Pons (tissue), 1 donor: ENCODE measurements at regions not wholly inside any gene's neighbourhood (a gene's known extent, or its start where the extent isn't known, plus 50 kb on each side); places are given as distances from the start of the nearest gene placed in this dataset.

ENCODE experiments used
- DNase-seq: peaks from one replicate; pipeline ENCODE4 v3.0.0-alpha.2; 2016; ENCODE audit warnings: low spot score

DNA sequence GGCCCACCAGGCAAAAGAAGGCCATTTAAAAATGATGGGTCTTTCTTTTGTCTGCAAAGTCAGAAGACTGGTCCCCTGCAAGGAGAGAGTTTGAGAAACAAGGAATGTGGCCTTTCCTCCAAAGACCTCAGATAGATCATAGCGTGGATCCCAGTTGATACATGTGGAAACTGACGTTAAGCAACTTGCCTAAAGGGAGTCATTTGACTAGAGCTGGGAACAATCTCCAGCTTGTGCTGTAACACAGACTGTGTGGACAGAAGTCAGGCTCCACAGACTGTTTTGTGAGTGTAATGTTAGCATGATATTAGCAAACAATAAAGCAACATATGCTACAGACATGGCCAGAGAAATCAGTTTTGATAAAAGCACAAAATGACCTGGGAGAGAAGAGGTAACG is 140.4 kb upstream of the CITED2 start:
- no peak for DNase-seq

DNA sequence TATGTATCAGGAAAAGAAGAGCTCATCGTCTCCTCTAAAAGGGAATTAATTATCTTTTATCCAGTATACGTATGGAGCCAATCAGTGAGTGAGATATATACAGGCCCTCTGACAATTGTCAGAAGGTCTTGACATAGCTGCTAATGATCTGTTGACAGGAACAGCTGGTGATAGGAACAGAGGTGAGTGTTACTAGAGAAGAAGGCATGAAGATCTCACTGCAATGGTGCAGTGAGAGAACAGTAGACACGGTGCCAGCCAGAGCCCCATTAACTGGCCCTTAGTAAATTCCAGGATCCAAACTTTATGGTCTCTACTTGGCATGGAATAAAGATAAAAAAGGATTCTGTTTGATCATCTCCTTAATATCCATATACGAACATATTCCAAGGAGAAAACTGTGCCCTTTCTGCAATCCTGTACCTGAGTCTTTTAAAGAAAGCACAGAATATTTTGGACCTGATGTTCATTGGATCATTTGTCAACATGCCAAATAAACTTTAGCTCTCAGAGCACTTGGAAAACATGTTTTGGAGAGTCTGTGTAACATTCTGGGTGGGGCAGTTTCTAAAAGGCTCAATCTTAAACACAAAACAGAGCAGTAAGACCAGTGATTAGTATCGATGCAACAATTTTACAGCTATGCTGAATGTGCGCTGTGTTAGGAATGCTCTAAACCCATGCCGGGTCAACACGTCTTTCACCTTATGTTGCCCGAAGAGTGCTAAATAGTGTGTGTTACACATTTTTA is 135.8 kb upstream of the CITED2 start:
- DNase-seq: no peak

DNA sequence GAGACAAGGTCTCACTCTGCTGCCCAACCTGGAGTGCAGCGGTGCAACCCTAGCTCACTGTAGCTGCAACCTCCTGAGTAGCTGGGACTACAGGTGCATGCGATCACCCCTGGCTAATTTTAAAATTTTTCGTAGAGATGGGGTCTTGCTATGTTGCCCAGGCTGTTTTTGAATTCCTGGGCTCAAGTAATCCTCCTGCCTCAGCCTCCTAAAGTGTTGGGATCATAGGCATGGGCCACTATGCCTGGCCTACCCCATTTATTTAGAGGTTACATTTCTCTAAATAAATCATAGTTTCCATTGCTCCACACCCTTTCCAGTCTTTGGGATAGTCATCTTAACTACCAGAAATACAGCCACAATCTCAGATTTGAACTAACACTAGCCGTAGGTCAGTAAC is 134.7 kb upstream of the CITED2 start:
- no peak for DNase-seq

DNA sequence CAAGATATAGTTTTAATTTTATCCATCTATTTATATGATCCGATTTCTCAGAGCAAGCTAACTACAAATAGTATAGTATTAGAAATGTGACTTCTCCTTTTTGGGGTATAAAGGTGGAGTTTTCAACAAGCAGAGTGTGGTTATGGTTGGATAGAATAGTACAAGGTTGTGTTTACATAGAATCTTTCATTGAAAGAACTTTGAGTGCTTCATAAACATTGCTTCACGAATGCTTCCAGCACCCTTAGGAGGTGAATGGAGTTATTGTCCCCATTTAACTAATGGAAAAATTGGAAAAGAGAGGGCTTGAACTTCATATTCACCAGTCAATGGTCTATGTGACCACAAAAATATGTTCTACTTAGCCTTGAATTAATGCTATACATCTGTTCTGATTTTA is 134.1 kb upstream of the CITED2 start:
- no peak for DNase-seq

DNA sequence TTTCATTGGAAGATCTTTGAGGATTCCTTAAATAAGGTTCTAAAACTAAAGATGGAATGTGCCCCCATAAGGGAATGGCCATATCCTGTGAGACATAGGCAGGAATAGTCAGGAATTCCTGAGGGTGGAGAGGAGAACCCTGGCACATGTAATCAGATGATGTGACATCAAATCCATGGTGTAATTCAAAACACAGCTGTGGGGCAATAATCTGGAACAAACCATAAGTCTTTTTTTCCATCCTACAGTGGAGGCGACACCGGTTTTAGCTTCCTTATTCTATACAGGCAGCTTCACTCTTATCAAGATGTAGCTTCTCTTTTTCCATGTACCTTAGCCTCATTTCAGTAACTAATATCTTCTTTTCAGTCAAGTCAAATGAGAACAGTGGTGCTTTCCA is 133.6 kb upstream of the CITED2 start:
- DNase-seq: no peak

DNA sequence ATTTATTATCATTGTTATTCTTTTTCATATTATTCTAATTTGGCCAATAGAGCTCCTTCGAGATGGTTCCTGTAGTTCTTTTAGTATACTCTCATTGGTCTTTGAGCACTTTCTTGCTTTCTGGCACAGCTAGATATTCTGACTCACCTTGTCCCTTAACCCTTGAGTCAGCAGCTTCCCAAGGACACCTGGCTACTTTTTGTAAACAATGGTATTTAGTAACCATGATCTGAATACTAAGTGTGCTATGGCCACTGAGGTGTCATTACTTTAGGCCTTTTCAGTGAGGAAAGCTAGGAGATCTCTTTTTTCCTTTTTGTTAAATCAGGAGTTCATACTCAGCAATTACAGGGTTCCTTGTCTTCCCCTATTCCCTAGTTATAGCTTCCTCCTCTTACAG is 126.5 kb upstream of the CITED2 start:
- no peak for DNase-seq

DNA sequence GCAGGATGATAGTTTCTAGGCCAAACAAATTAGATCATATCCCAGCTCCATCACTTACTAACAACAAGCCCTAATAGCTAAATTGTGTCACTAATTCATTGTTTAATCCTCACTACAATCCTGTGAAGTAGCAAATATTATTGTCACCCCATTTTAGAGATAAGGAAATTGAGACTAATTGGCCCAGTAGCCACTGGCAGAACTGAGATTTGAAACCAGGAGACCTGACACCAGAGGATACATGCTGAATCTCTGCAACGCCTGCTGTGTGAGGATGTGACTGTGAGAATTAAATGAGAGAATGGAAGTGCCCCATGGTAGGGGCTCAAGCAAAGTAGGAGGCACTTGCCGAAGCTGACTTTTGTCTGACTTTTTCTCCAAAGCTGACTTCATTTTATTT is 124.3 kb upstream of the CITED2 start:
- DNase-seq: no peak

DNA sequence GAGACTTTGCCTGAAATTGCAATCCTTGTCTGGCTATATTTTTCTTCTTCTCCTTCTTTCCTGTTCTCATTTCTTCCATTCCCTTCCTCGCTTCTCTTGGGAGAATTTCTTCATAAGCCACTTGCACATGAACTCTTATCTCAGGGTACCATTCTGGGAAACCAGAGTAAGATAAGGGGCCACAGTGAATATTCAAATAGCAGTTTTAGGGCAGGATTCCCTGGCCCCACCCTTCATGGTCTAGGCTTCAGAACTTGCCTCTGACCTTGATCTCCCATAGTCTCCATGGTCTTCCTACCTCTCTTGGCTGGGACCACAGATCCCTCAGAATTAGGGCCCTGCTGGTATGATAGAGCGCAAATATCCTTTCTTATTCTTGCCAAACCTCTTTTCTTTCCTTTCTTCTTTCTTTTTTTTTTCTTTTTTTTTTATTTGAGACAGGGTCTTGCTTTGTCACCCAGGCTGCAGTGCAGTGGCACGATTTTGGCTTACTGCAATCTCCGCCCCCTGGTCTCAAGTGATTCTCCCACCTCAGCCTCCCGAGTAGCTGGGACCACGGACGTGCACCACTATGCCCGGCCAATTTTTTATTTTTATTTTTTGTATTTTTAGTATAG is 123.0 kb upstream of the CITED2 start:
- DNase-seq: no peak

DNA sequence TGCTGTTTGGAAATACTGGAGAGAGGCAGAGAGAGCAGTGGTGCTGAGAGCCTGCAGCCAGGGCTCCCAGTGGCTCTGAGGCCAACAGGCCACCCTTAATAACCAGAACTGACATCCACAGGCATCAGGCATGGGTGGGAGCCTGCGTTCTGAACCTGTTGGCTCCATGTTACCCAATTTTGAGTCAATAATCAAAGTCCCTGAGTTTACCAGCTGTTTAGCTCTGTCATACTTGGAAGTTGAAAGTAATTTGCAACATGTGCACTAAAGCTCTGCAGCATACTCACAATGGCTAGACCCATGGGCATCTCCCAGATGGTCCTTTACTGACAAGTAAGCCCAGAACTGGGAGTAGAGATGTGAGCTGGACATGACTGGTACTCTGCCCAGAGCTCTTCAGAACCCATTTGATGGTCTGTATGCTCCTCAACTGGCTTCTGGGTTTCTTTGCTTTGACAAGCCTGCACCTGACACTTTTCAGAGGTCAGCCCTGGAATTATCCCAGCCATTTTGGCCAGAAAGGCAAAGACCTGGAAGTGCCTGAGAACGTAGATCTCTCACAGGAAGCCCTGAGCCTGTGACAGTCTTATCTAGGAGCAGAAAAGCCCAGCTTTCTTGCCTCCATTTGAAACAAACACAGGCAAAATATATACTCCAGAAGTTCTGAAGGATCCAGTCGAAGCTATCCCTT is 122.4 kb upstream of the CITED2 start:
- no peak for DNase-seq

DNA sequence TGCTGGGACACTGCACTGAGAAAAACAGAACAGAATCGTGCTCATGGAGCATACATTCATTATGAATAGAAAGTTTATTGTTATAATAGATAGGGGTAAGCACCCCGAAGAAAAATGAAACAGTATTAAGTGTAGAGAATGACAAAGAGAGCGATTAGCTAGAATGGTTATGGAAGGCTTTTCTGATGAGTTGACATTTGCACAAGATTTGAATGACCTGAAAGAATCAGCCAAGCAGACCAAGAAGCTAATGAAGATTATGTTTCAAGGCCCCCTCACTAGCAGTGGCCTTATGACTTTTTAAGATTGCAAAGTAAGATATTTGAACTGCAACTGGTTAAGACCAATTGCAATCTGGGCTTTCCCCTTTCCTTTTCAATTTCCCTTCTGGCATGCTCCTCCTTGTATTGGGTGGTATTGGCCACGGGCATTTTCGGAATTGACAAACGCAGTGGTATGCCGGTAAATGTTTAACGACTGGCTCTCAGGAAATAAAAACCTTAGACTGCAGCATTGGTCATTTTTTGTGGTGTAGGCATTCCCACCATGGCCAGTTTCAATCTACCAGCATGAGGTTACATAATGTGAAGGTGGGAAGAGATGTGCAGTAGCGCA is 120.0 kb upstream of the CITED2 start:
- no peak for DNase-seq

DNA sequence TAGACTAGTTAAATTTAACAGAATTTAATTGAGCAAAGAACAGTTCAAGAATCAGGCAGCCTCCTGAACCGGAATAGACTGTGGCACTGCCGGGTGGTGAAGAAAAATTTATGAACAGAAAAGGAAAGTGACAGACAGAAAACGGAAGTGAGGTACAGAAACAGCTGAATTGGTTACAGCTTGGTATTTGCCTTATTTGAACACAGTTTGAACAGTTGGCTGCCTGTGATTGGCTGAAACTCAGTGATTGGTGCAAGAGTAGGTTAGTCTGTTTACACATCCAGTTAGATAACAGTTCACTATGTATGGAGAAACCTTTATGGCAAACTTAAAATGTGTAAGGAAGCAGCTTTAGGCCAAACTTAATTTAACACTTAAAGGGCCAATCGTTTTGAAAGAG is 116.0 kb upstream of the CITED2 start:
- no peak for DNase-seq

DNA sequence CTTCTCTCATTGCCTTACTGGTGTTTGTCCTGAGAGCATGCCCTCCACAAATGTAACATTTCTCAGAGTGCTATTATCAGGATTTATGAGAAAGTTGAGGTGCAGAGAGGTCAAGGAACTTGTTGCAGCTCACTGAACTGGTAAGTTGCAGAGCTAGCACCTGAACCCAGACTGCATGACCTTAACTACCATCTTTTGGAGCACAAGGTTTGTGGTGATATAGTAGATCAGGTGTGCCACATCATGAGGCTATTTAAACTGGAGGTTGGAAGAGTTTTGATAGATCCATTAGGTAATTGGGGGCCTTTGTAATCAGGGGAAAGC is 112.0 kb upstream of the CITED2 start:
- no peak for DNase-seq

DNA sequence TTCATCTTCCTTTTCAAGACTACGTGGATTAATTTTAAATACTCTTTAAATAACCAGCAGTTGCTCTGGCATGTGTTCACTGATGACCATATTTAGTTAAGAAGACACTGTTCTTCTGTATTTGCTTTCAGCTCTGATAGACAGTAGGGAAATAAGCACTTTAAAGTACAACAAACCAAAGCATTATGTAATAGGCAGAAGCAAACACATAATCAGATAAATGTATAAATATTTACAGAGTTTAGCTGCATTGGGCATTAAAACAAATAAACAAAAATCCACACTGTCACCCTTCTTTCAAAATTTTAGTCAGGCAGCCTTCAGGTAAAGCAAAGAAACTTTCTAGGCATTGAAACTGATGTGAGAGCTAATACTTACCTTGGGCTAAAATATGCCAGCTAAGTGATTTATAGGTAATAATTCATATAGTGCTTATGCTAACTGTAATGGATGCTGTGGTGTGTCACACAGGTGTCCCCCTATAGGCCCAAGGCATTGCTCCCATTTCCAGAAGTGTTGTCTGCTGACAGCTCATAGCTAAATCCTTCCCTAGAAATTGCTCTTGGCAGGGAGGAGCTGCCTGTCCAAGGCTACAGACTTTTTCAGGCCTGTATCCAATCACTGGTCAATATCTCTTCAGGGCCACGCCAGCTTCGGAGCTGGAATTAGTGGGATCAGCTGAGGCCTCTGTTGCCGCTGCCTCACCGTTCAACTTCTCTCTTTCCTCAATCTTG is 111.5 kb upstream of the CITED2 start:
- DNase-seq: no peak

DNA sequence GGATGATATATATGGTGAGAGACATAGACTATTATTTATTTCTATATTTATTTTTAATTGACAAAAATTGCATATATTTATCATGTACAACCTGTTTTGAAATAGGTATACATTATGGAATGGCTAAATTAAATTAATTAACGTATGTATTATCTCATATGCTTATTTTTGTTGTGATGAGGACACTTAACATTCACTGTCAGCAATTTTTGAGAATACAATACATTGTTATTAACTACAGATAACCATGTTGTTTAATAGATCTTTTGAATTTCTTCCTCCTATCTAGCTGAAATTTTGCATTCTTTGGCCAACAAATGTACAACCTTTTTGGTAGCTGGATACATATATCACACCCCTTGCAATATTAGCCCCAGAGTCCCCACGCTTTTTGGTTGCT is 110.7 kb upstream of the CITED2 start:
- DNase-seq: no peak

DNA sequence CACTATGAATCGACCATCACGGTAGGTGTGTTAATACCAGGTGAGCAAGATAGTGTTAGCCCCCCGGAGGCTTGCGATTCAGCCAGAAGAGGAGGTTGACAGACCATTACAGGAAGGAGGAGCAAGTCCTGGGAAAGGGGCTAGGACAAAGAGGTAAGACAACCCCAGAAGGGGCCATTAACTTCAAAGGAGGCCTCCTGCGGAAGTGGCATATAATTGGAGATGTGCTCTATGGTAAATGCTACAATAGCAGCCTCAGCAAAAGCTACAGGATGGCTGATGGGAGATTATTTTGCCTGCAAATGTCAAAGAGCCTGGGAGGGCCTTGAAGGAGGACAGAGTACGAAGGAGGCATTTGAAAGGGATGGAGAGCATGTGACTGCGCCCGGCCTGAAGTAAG is 108.6 kb upstream of the CITED2 start:
- no peak for DNase-seq

DNA sequence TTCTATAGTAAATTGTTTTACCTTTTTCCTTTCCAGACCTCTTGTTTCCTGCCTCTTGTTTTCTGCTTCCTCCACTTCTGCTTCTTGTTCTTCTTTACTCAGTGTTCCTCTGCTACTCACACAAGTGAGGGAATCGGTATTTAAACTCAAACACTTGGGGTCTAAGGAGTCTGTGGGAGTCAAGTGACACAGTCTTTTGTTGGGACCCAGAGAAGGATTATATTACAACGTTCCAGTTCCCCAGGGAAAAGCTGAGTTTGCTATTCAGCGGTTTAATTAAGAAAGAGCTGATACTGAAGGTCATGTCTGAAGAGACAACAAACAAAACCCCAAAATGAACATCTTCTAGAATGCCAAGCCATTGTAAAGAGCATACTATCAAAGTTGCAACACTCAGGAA is 107.8 kb upstream of the CITED2 start:
- DNase-seq: no peak

DNA sequence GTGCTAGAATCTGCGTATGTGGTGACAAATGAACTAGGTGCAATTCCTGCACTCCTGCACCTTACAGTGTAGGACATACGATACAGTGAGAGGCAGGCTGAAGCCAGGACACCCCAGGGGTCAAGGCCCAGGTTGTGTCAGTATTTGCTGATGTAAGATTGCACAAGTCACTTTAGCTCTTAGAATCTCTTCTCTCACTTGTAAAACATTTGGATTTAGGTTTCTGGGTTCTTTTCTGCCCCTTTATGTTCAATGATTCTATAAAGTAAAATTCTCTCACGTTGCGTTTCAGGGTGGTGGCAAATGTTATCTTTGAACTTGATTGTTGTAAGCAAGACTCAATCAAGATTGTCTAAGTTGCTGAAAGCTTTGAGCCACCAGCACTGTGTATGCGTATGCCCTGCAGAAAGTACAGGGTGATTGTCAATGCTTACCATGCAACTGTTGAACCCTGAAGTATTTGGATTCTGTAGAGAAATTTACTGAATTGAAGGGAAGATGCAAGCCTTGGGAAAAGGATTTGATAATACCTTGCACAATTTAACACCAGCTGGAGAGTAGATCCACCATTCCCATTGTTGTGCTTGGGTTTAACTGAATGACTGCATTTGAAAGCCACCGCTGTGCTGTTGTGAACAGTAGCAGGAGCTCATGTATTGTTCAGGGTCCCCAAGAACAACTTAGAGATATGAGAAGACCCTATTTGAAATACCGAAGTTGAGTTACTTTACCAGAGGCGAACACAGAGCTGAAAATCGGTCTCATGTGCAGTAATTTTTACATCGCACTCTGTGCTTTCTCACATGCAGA is 106.1 kb upstream of the CITED2 start:
- DNase-seq: no peak

DNA sequence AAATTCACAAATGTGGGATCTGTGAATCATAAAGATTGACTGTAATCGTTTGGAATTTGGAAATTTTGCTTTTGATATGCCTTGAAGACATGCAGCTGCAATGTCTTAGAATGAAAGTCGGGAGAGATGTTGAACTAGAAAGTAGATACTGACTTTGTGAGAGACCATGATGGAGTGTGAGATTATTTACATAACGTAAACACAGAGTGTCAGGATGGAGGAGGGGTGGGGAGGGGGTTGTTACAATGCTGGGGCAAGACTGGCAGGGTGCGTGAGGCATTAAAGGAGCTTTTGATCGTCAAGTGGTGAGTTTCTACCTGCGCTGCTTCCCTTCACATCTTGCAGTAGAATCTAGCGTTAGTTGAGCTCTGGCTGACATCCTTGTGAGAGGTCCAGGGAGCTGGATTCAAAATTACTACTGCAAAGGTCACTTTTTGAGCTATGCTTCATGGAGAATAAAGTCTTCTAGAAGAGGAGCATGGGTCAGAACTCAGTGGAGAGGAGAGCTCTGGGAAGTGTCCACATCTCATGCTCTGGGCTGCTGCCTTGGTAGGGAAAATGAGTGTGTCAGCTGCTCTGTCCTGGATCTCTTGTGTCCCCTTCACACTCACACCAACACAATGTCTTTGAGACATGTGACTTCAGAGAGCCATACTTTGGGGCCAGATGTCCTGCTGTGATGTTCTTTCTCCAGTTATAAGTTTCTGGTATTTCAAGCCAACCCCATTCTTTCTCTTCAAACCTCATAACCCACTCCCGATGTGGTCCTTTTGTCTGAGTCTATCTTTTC is 105.2 kb upstream of the CITED2 start:
- DNase-seq: no peak

DNA sequence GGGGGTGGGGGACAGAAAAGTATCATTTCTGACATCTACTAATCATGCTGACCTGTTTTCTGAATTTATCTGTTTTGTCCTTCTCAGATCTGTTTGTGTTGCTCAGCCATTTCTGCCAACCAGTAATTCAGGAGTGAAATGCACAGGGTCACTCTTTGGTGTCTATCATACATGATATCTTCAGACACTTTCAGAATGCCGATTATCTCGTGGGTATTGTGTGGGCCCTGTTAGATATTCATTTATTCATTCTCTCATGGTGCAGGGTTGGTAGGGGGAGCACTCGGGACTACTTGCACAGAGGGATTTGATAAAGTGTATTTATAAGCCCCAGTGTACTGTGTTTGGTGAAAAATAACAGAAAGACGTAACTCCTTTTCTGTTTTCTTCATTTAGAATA is 101.2 kb upstream of the CITED2 start:
- no peak for DNase-seq

DNA sequence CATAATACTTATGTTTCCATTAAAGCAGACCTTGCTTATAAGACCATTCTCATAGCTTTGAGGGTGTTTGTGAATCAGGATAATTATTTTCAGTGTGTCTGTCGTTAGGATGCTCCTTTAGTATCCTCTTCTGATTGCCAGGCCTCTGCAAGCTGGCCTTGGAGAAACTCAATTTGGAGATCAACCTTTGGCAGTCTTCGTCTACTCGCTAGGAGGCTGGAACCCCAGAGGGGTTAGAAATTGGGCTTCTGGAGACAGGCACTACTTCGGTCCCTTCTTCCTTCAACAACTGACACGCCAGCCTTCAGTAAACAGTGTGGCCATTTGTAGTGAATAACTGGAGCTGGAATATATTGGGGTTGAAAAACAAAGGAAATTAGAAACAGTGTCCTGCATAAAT is 100.8 kb upstream of the CITED2 start:
- DNase-seq: no peak
